ENCODE measurements at regions not wholly inside any gene's neighbourhood (a gene's known extent, or its start where the extent isn't known, plus 50 kb on each side); places are given as distances from the start of the nearest gene placed in this dataset.

- no peaks in the 10 kb centered on the region for H3K27me3 Mint-ChIP-seq
- H3K4me3 Mint-ChIP-seq: no peak overlapping the region
- peaks cover 33% of the 10 kb centered on the region for H3K9me3 Mint-ChIP-seq
- H3K36me3 Mint-ChIP-seq (ENCODE audit: low read depth): peaks cover 2% of the 10 kb centered on the region
- no peak overlapping the region for H3K27ac Mint-ChIP-seq
- no peak for ATAC-seq (ENCODE audit: low read depth)
- intact Hi-C loops (cut with micrococcal nuclease): no loop called here
- H3K4me1 Mint-ChIP-seq: no peaks in the 10 kb centered on the region
- TF ChIP-seq CTCF (IDR thresholded peaks at IDR 0.05): no peak
- ChIA-PET POLR2A (no interaction called here), CTCF (no interaction called here)
- DNase-seq: no peak
Observed at GRCh38 chr6:22184371-22184770, 112.5 kb downstream of the PRL start.

GRCh38 chr6:22189946-22190345, 106.9 kb downstream of the PRL start:
- peaks cover 5% of the 10 kb centered on the region for H3K4me1 Mint-ChIP-seq
- peaks cover 7% of the 10 kb centered on the region for H3K9me3 Mint-ChIP-seq
- DNase-seq (no peak), ATAC-seq (ENCODE audit: low read depth) (no peak)
- intact Hi-C loops (cut with micrococcal nuclease): no loop called here
- H3K4me3 Mint-ChIP-seq: no peak overlapping the region
- no peak for TF ChIP-seq CTCF (IDR thresholded peaks at IDR 0.05)
- no peak overlapping the region for H3K27ac Mint-ChIP-seq
- ChIA-PET CTCF (no interaction called here), POLR2A (no interaction called here)
- no peaks in the 10 kb centered on the region for H3K27me3 Mint-ChIP-seq
- no peaks in the 10 kb centered on the region for H3K36me3 Mint-ChIP-seq (ENCODE audit: low read depth)

- Mint-ChIP-seq H3K36me3 (ENCODE audit: low read depth) (no peaks in the 10 kb centered on the region), H3K4me3 (no peak overlapping the region), H3K9me3 (peaks cover 2% of the 10 kb centered on the region), H3K27ac (no peak overlapping the region), H3K27me3 (no peaks in the 10 kb centered on the region), H3K4me1 (peaks cover 5% of the 10 kb centered on the region)
- ATAC-seq (ENCODE audit: low read depth) (no peak), DNase-seq (no peak)
- intact Hi-C loops (cut with micrococcal nuclease): no loop called here
- CTCF ChIA-PET: no interaction called here
- POLR2A ChIA-PET: no interaction called here
- TF ChIP-seq CTCF (IDR thresholded peaks at IDR 0.05): no peak
Observed at GRCh38 chr6:22194188-22194921, 102.5 kb downstream of the PRL start.

GRCh38 chr6:22199771-22200170, 97.1 kb downstream of the PRL start:
- no peak overlapping the region for H3K27ac Mint-ChIP-seq
- H3K9me3 Mint-ChIP-seq: peaks cover 2% of the 10 kb centered on the region
- H3K36me3 Mint-ChIP-seq (ENCODE audit: low read depth): no peaks in the 10 kb centered on the region
- no peak for TF ChIP-seq CTCF (IDR thresholded peaks at IDR 0.05)
- H3K27me3 Mint-ChIP-seq: no peaks in the 10 kb centered on the region
- POLR2A ChIA-PET: no interaction called here
- no peaks in the 10 kb centered on the region for H3K4me1 Mint-ChIP-seq
- DNase-seq (no peak), ATAC-seq (ENCODE audit: low read depth) (no peak)
- no peak overlapping the region for H3K4me3 Mint-ChIP-seq
- CTCF ChIA-PET: no interaction called here
- intact Hi-C loops (cut with micrococcal nuclease): no loop called here

- ATAC-seq (ENCODE audit: low read depth) (no peak), DNase-seq (no peak)
- Mint-ChIP-seq H3K4me1 (no peaks in the 10 kb centered on the region), H3K4me3 (no peak overlapping the region), H3K27me3 (no peaks in the 10 kb centered on the region), H3K27ac (no peak overlapping the region), H3K36me3 (ENCODE audit: low read depth) (no peaks in the 10 kb centered on the region), H3K9me3 (no peaks in the 10 kb centered on the region)
- ChIA-PET POLR2A (no interaction called here), CTCF (no interaction called here)
- TF ChIP-seq CTCF (IDR thresholded peaks at IDR 0.05): no peak
- intact Hi-C loops (cut with micrococcal nuclease): no loop called here
Observed at GRCh38 chr6:22204153-22204552, 92.7 kb downstream of the PRL start.

Measured in activated B cell treated with CpG ODN at 0.5 μM for 24 hours (primary cell).